NB4 (cell line): ENCODE measurements at regions not wholly inside any gene's neighbourhood (a gene's known extent, or its start where the extent isn't known, plus 50 kb on each side); places are given as distances from the start of the nearest gene placed in this dataset.
A peak's percentile ranks its signal among the peaks of the same experiment; 100 is the strongest.

Experiments
- DNase-seq: peaks from one replicate; pipeline ENCODE4 v3.0.0; 2010; ENCODE audit warnings: low read depth
- H3K4me3 ChIP-seq: one replicate; pipeline ENCODE4 v1.5.1; 2011; ENCODE audit warnings: mild to moderate bottlenecking, low read depth, low read length, moderate library complexity
- CTCF ChIP-seq: IDR thresholded peaks from one replicate; pipeline ENCODE4 v1.5.1; 2012; ENCODE audit warnings: low read depth, low read length
- MAX ChIP-seq: IDR thresholded peaks from 2 replicates; pipeline ENCODE4 v1.6.1; 2011; ENCODE audit warnings: low read depth, low read length
- MYC ChIP-seq: IDR thresholded peaks from 2 replicates; pipeline ENCODE4 v1.6.1; 2011; ENCODE audit warnings: low read depth, low read length
- POLR2A ChIP-seq: IDR thresholded peaks from 2 replicates; pipeline ENCODE4 v1.6.1; 2011; ENCODE audit warnings: mild to moderate bottlenecking; ENCODE audit not compliant: insufficient read length; ENCODE audit errors: extremely low read depth

DNA sequence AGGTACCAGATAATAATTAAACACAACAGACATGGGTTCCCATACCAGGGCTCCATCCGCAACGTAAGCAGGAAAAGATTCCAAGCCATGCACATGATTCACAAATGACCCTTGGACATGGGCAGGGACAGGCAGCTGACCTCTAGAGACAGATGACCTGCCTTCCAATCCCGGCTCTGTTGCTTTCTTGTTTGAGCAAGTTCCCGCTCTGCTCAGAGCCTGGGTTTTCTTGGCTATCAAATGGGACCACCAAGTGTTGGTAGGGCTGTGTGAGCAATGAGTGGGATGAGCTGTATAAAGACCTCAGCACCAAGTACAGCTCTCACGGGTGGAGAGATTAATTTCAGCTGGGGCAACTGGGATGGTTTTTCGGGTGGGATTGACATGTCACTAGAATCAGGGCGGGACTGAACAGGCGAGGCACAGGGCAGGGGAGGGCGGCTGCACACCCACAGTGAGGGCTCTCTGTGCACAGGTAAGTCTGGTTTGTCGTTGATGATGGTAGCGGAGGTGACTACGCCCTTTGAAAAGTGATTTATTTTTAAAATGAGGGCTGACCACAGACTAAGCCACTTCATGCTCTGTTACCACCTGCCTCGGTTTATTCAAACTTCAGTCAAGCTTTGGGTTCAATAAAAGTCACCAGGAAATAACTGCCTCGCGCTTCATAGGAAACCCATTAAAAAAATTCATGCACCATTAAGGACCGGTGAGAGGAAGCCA is 57.5 kb upstream of the IFFO2 start:
- no peak for TF ChIP-seq CTCF
- no peak for DNase-seq
- no peak overlapping the region for H3K4me3 ChIP-seq

- no peak for TF ChIP-seq MYC
- no peak for DNase-seq
- H3K4me3 ChIP-seq = no peak overlapping the region
Measured at GRCh38 chr1:19011845-19012231, 55.4 kb upstream of the IFFO2 start.

- no peak overlapping the region for H3K4me3 ChIP-seq
Measured at GRCh38 chr1:19010995-19011844, 54.7 kb upstream of the IFFO2 start.

GRCh38 chr1:19010503-19010902 is 54.0 kb upstream of the IFFO2 start:
- no peak overlapping the region for H3K4me3 ChIP-seq
- no peak for DNase-seq
- TF ChIP-seq CTCF (no peak), MYC (no peak), MAX (no peak), POLR2A (no peak)

More at GRCh38 chr1:19010995-19011844, 54.7 kb upstream of the IFFO2 start:
- TF ChIP-seq POLR2A (no peak), MYC (peak; percentile 73), MAX (peak; percentile 63)
- DNase-seq = peak; percentile 94

- DNase-seq = no peak
- TF ChIP-seq CTCF (no peak), MYC (no peak), MAX (no peak), POLR2A (no peak)
- no peak overlapping the region for H3K4me3 ChIP-seq
Measured at GRCh38 chr1:19009882-19010321, 53.4 kb upstream of the IFFO2 start.

GRCh38 chr1:19009126-19009881 is 52.8 kb upstream of the IFFO2 start:
- TF ChIP-seq MYC = no peak
- H3K4me3 ChIP-seq = no peak overlapping the region
- no peak for DNase-seq

GRCh38 chr1:19007491-19008441 is 51.3 kb upstream of the IFFO2 start:
- DNase-seq = no peak
- no peak for TF ChIP-seq MYC
- no peak for TF ChIP-seq CTCF
- TF ChIP-seq POLR2A = no peak
- TF ChIP-seq MAX = no peak
- H3K4me3 ChIP-seq = no peak overlapping the region
